Esophagus mucosa (tissue), 1 donor: ENCODE measurements at regions not wholly inside any gene's neighbourhood (a gene's known extent, or its start where the extent isn't known, plus 50 kb on each side); places are given as distances from the start of the nearest gene placed in this dataset.
"Not testable (repeated sequence)": the region's sequence is repeated elsewhere in the genome, so short reads cannot be mapped to it uniquely, and the experiment has no call there.

Source experiments
- ATAC-seq: fragments of 200-7000 bp; cut with Tn5 transposase; one replicate; pipeline ENCODE4 v1.9.1; 2020
- donor health status: DM: yes; HTN: yes; CAD: no.

DNA sequence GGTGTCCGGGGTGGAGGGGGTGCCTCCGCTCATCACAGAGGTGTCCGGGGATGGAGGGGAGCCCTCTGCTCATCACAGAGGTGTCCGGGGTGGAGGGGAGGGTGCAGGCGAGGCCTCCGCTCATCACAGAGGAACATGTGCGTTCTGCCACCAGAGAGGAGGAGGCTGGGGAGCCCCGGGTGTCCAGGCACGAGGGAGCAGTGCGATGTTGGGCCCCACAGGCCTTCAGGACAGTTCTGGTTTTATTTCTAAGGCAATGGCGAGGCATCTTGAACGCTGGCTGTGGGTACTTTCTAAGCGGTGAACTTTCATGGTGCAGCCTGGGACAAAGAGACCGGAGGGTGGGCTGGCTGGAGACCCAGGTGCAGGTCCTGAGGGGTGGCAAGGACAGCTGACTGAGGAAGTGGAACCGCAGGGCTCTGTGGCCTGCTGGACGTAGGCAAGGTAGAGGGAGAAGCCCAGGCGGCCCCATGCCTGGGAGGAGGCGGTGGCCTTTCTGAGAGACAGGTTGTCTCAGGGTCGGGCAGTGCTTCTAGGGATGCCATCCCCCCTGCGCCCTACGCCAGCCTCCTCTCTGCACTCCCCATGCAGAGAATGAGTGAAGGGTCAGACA is 196.6 kb upstream of the SALL3 start:
- no peak for ATAC-seq

DNA sequence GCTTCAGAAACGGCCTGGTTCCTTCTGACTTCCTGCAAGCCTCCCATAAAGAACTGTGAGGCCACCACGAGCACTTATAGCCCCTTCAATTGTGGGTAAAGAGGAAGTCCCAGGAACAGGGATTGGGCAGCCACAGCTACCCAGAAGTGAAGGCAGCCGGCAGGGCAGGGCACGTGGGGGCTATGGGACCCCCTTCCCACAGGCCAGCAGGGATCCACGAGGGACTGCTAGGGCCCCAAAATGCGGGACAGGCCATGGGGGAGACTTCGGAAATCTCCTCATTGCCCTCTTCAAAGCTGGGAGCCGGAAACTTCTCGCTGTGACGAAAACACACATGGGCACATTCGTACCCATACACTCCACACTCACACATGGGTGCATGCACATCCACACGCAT is 196.1 kb upstream of the SALL3 start:
- no peak for ATAC-seq

DNA sequence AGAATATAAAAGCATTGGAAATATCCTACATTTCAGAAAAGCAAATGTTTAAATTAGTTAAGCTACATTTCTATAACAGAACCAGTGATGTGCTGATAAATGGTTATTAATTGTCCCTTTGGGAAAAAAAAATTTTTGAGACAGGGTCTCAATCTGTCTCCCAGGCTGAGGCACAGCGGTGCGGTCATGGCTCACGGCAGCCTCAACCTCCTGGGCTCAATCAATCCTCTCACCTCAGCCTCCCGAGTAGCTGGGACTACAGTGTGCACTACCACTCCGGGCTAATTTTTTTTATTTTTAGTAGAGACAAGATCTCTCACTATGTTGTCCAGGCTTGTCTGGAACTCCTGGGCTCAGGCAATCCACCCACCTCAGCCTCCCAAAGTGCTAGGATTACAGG is 194.8 kb upstream of the SALL3 start:
- no peak for ATAC-seq

GRCh38 chr18:78785706-78786105 is 193.9 kb upstream of the SALL3 start:
- no peak for ATAC-seq

DNA sequence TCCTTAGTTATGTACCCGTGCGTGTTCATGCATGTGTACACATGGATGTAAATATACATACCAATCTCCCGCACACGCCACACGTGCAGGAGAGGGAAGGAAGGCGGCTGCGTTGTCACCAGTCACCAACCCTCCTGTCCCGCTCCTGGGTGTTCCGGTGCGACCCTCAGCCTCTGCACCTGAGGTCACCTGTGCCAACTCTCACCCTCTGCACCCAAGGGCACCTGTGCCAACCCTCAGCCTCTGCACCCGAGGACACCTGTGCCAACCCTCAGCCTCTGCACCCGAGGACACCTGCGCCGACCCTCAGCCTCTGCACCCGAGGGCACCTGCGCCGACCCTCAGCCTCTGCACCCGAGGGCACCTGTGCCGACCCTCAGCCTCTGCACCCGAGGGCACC is 192.8 kb upstream of the SALL3 start:
- ATAC-seq, result no peak

- ATAC-seq, result peak; percentile 11
Measured at GRCh38 chr18:78787751-78788150, 191.9 kb upstream of the SALL3 start.

DNA sequence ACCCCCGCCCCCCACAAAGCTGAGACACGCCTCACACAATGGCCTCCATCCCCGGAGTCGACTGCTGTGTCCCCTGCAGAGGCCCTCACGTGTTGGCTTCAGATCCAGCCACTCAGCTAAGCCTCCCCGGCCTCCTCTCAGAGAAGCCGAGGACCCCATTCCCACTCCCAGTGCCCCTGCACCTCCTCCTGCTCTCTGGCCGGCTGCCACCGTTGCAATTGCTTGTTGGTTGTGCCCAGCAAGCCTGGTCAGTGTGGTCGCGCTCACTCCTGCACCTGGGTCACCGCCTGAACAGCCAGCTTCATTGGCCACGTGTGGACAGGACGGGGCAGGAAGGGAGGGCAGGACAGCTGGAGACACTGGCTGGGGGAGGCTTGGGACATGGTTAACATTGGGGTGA is 191.5 kb upstream of the SALL3 start:
- ATAC-seq, result no peak

DNA sequence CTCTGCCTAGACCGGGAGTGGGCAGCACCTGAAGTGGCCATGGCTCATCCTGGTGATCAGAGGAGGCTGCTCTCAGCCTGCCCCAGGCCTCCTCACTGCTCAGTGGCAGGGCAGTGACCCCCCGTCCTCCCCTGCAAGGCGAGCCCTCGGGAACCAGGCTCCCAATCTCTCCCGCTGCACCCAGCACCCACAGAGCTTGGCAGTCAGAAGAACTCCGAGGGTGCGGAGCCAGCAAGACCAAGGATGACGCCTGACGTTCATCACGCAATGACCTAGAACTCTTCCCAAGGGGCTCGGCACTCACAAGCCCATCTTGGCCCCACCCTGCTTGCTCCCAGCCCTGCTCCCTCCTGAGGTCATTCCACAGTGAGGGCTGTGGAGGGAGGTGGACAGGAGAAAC is 189.8 kb upstream of the SALL3 start:
- ATAC-seq, result no peak

GRCh38 chr18:78790511-78790910 is 189.1 kb upstream of the SALL3 start:
- no peak for ATAC-seq

DNA sequence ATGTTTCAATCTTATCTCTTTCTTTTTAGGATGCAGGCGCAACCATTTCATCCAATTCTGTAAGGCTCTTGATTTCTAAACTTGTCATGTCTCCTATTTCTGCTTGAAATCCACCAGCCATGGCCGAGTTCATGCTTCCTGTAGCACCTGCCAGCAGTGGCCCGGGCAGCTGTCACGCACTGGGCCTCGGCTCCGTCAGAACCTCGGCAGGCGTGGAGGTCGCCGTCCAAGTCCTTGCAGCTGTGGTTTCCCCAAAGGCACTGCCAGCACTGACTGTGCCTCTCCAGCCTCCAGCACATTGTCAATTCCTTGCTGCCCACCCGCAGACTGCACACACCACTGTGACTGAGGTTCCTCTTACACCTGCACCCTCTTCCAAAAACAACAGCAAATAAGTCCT is 188.7 kb upstream of the SALL3 start:
- ATAC-seq, result no peak

DNA sequence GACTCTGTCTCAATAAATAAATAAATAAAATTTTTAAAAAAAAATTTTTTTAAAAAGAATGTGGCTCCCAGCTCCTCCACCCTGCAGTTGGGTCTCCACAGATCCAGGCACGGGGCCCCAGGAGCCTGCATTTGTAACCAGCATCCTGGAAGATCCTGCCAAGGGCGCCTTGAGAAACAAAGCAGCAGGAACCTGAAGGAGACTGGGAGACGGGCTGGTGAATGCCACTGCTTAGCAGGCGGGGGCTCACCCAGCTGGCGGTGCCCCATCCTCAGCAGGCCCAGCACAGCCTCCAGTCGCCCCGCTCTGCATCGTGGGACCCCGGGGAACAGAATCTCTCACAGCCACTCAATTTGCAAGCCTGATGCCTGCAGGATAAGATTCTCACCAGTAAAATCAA is 187.5 kb upstream of the SALL3 start:
- no peak for ATAC-seq

GRCh38 chr18:78792736-78793135 is 186.9 kb upstream of the SALL3 start:
- ATAC-seq, result peak; percentile 26

DNA sequence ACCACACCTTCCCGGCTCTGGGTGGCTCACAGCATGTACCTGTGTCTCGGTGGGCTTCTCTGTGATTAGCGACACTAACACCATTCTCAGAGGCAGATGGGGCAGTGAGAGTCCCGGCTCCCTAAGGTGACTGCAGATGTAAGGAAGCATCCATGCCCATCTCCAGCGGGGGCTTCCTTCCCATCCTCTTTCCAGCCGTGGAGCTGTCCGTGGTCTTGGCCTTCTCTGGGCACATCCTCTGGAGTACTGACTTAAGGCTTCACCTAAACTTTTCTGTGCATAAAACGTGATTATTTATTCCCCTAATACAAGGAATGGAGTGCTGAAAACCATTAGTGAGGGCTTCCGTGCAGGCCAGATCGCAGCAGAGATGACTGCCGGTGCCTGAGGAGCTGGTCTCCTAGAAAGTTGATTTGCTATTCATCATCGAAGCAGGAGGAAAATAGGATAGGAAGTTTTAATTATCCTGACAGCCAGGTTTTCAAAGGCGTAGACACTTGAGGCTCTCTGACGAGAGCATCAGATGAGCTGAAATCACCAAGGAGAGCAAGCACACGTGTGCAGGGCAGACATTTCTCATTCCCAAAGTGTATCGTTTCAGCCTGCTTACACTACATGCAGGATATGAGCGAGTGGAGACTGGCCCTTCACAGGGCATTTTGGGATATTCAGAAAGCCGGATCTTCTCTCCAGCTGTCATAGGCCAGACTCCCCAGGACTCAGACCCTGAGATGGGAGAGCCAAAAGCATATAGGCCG is 186.1 kb upstream of the SALL3 start:
- no peak for ATAC-seq

DNA sequence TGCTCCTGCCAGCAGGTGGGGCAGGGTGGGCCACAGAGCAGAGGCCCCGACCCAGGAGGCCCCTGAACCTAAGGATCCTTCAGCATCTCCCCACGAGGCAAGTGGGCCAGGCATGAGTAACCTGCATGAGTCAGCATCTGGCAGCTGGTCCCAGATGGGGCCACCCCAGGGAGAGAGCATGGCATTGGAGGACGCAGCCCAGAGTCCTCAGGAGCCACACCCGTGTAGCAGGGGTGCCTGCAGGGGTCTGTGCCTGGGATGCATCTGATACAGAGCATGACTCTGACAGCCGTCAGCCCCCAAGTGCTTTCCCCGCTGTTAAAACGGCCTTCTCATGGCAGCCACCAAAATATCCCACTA is 185.6 kb upstream of the SALL3 start:
- ATAC-seq, result no peak

GRCh38 chr18:78796693-78797455 is 182.7 kb upstream of the SALL3 start:
- ATAC-seq, result no peak

- ATAC-seq, result no peak
Measured at GRCh38 chr18:78797499-78797898, 182.1 kb upstream of the SALL3 start.

GRCh38 chr18:78798402-78799175 is 181.0 kb upstream of the SALL3 start:
- ATAC-seq, result no peak

GRCh38 chr18:78799382-78800089 is 180.1 kb upstream of the SALL3 start:
- ATAC-seq, result no peak

- not testable (repeated sequence) for ATAC-seq
Measured at GRCh38 chr18:78800102-78800851, 179.3 kb upstream of the SALL3 start.

- ATAC-seq, result no peak
Measured at GRCh38 chr18:78801011-78801410, 178.6 kb upstream of the SALL3 start.

- ATAC-seq, result no peak
Measured at GRCh38 chr18:78803104-78803503, 176.5 kb upstream of the SALL3 start.
